HG02943 (cell line): ENCODE measurements at regions not wholly inside any gene's neighbourhood (a gene's known extent, or its start where the extent isn't known, plus 50 kb on each side); places are given as distances from the start of the nearest gene placed in this dataset.
"Not testable (repeated sequence)": the region's sequence is repeated elsewhere in the genome, so short reads cannot be mapped to it uniquely, and the experiment has no call there.

Source experiments
- ATAC-seq: cut with Tn5 transposase; IDR thresholded peaks from one replicate; pipeline ENCODE4 v1.9.1; 2021; ENCODE audit warnings: mild to moderate bottlenecking, low read depth, moderate library complexity; ENCODE audit not compliant: unreplicated experiment

GRCh38 chr1:60866226-60866900, 216.0 kb upstream of the NFIA start:
- ATAC-seq: no peak

GRCh38 chr1:60865166-60865565, 217.2 kb upstream of the NFIA start:
- no peak for ATAC-seq

- ATAC-seq: no peak
Observed at GRCh38 chr1:60864722-60865121, 217.6 kb upstream of the NFIA start.

- ATAC-seq: no peak
Observed at GRCh38 chr1:60863131-60863530, 219.2 kb upstream of the NFIA start.

GRCh38 chr1:60861961-60862567, 220.3 kb upstream of the NFIA start:
- no peak for ATAC-seq

GRCh38 chr1:60859111-60859510, 223.2 kb upstream of the NFIA start:
- ATAC-seq: no peak

GRCh38 chr1:60857851-60858250, 224.5 kb upstream of the NFIA start:
- ATAC-seq: no peak

GRCh38 chr1:60850084-60850483, 232.3 kb upstream of the NFIA start:
- ATAC-seq: no peak

- ATAC-seq: no peak
Observed at GRCh38 chr1:60849401-60849800, 233.0 kb upstream of the NFIA start.

GRCh38 chr1:60848583-60849188, 233.7 kb upstream of the NFIA start:
- no peak for ATAC-seq

GRCh38 chr1:60847855-60848582, 234.3 kb upstream of the NFIA start:
- no peak for ATAC-seq

GRCh38 chr1:60847391-60847790, 235.0 kb upstream of the NFIA start:
- ATAC-seq: no peak

GRCh38 chr1:60845659-60846058, 236.7 kb upstream of the NFIA start:
- not testable (repeated sequence) for ATAC-seq

GRCh38 chr1:60842304-60842703, 240.1 kb upstream of the NFIA start:
- ATAC-seq: no peak

- ATAC-seq: no peak
Observed at GRCh38 chr1:60841116-60842046, 241.0 kb upstream of the NFIA start.

GRCh38 chr1:60840476-60840875, 241.9 kb upstream of the NFIA start:
- not testable (repeated sequence) for ATAC-seq

GRCh38 chr1:60835649-60836048, 246.7 kb upstream of the NFIA start:
- no peak for ATAC-seq

- no peak for ATAC-seq
Observed at GRCh38 chr1:60833173-60833572, 249.2 kb upstream of the NFIA start.

GRCh38 chr1:60832367-60832766, 250.0 kb upstream of the NFIA start:
- no peak for ATAC-seq

- ATAC-seq: no peak
Observed at GRCh38 chr1:60831780-60832179, 250.6 kb upstream of the NFIA start.
